Activated B cell treated with CpG ODN at 0.5 μM for 24 hours (primary cell): ENCODE measurements at regions not wholly inside any gene's neighbourhood (a gene's known extent, or its start where the extent isn't known, plus 50 kb on each side); places are given as distances from the start of the nearest gene placed in this dataset.

Source experiments
- ATAC-seq: fragments of 200-7000 bp; cut with Tn5 transposase; one replicate; pipeline ENCODE4 v1.10.0; 2021; ENCODE audit warnings: low read depth, mild to moderate bottlenecking, moderate library complexity
- CTCF ChIA-PET: fragments of 350-600 bp; sonication (Branson Sonifier 250); formaldehyde crosslinking; loops from one replicate; lab custom pipeline; 2021; ENCODE audit warnings: antibody characterized with exemption; lab: Charles Lee
- POLR2A ChIA-PET: fragments of 350-600 bp; sonication (Branson Sonifier 250); formaldehyde crosslinking; loops from one replicate; lab custom pipeline; 2021; ENCODE audit warnings: antibody characterized with exemption; lab: Charles Lee
- DNase-seq: peaks from one replicate; pipeline ENCODE4 v3.0.0; 2022
- H3K27ac Mint-ChIP-seq: one replicate; pipeline ENCODE4 v1.8.0; 2020; ENCODE audit warnings: mixed read lengths
- H3K27me3 Mint-ChIP-seq: one replicate; pipeline ENCODE4 v1.8.0; 2021; ENCODE audit warnings: mixed read lengths
- H3K36me3 Mint-ChIP-seq: one replicate; pipeline ENCODE4 v1.8.0; 2021; ENCODE audit warnings: low read depth, mixed read lengths
- H3K4me1 Mint-ChIP-seq: one replicate; pipeline ENCODE4 v1.8.0; 2021; ENCODE audit warnings: mixed read lengths
- H3K4me3 Mint-ChIP-seq: one replicate; pipeline ENCODE4 v1.8.0; 2020; ENCODE audit warnings: mild to moderate bottlenecking, mixed read lengths
- H3K9me3 Mint-ChIP-seq: one replicate; pipeline ENCODE4 v1.8.0; 2020; ENCODE audit warnings: mixed read lengths
- CTCF ChIP-seq: fragments of 200-600 bp; IDR thresholded peaks from one replicate; pipeline ENCODE4 v1.8.0; 2022; ENCODE audit warnings: antibody characterized with exemption, mild to moderate bottlenecking
- intact Hi-C: fragments of 100-400 bp; cut with micrococcal nuclease; formaldehyde crosslinking; loops from one replicate; pipeline ENCODE4 v1.15.1; 2024

- Mint-ChIP-seq H3K4me1 (no peaks in the 10 kb centered on the region), H3K27ac (no peak overlapping the region), H3K9me3 (no peaks in the 10 kb centered on the region), H3K36me3 (no peaks in the 10 kb centered on the region), H3K4me3 (no peak overlapping the region), H3K27me3 (peaks cover 3% of the 10 kb centered on the region)
- DNase-seq (no peak), ATAC-seq (no peak)
- ChIA-PET CTCF (no interaction called here), POLR2A (no interaction called here)
- no peak for TF ChIP-seq CTCF
- intact Hi-C loops = no loop called here
Observed at GRCh38 chr9:95608341-95608740, 91.6 kb upstream of the PTCH1 start.

- Mint-ChIP-seq H3K4me3 (no peak overlapping the region), H3K9me3 (no peaks in the 10 kb centered on the region), H3K27ac (no peak overlapping the region), H3K36me3 (no peaks in the 10 kb centered on the region), H3K4me1 (no peaks in the 10 kb centered on the region), H3K27me3 (peaks cover 3% of the 10 kb centered on the region)
- ChIA-PET POLR2A (no interaction called here), CTCF (no interaction called here)
- TF ChIP-seq CTCF = no peak
- DNase-seq (no peak), ATAC-seq (no peak)
- intact Hi-C loops = no loop called here
Observed at GRCh38 chr9:95607507-95607906, 90.7 kb upstream of the PTCH1 start.

- intact Hi-C loops = no loop called here
- POLR2A ChIA-PET = no interaction called here
- H3K27ac Mint-ChIP-seq = no peak overlapping the region
- H3K4me1 Mint-ChIP-seq = no peaks in the 10 kb centered on the region
- DNase-seq = no peak
- H3K36me3 Mint-ChIP-seq = no peaks in the 10 kb centered on the region
- TF ChIP-seq CTCF = no peak
- H3K27me3 Mint-ChIP-seq = peaks cover 3% of the 10 kb centered on the region
- H3K9me3 Mint-ChIP-seq = no peaks in the 10 kb centered on the region
- H3K4me3 Mint-ChIP-seq = no peak overlapping the region
- ATAC-seq = no peak
- CTCF ChIA-PET = no interaction called here
Observed at GRCh38 chr9:95606489-95607350, 89.9 kb upstream of the PTCH1 start.

GRCh38 chr9:95605816-95606488, 89.2 kb upstream of the PTCH1 start:
- no peak overlapping the region for H3K4me3 Mint-ChIP-seq
- ChIA-PET POLR2A (no interaction called here), CTCF (no interaction called here)
- no peak overlapping the region for H3K27ac Mint-ChIP-seq
- peaks cover under 1% of the 10 kb centered on the region for H3K27me3 Mint-ChIP-seq
- TF ChIP-seq CTCF = no peak
- no peaks in the 10 kb centered on the region for H3K9me3 Mint-ChIP-seq
- DNase-seq = no peak
- no peak for ATAC-seq
- H3K36me3 Mint-ChIP-seq = no peaks in the 10 kb centered on the region
- no peaks in the 10 kb centered on the region for H3K4me1 Mint-ChIP-seq
- intact Hi-C loops = no loop called here

- ChIA-PET POLR2A (no interaction called here), CTCF (no interaction called here)
- ATAC-seq (no peak), DNase-seq (no peak)
- Mint-ChIP-seq H3K27me3 (no peaks in the 10 kb centered on the region), H3K9me3 (no peaks in the 10 kb centered on the region), H3K36me3 (no peaks in the 10 kb centered on the region), H3K4me1 (no peaks in the 10 kb centered on the region), H3K4me3 (no peak overlapping the region), H3K27ac (no peak overlapping the region)
- TF ChIP-seq CTCF = no peak
- intact Hi-C loops = no loop called here
Observed at GRCh38 chr9:95605101-95605500, 88.3 kb upstream of the PTCH1 start.
